SU-DHL-6 (cell line): ENCODE measurements at regions not wholly inside any gene's neighbourhood (a gene's known extent, or its start where the extent isn't known, plus 50 kb on each side); places are given as distances from the start of the nearest gene placed in this dataset.

ENCODE experiments used
- CTCF ChIP-seq: fragments of 200-600 bp; sonication (generic); IDR thresholded peaks from one replicate; pipeline ENCODE4 v1.5.1; 2017; ENCODE audit warnings: antibody characterized with exemption, mild to moderate bottlenecking, low read length, moderate library complexity; ENCODE audit not compliant: insufficient read depth, poor library complexity, severe bottlenecking
- EZH2phosphoT487 ChIP-seq: fragments of 200-600 bp; sonication (generic), shearing (Covaris generic); conservative IDR thresholded peaks from 2 replicates; pipeline ENCODE4 v1.6.1; 2018; ENCODE audit warnings: mild to moderate bottlenecking, antibody characterized with exemption, low read length, moderate library complexity, mixed read lengths

- no peak for TF ChIP-seq CTCF
- TF ChIP-seq EZH2phosphoT487: no peak
Observed at GRCh38 chr9:107183176-107183575, 99.9 kb upstream of the RAD23B start.
